Gastroesophageal sphincter (tissue), 4 donors: ENCODE measurements at regions not wholly inside any gene's neighbourhood (a gene's known extent, or its start where the extent isn't known, plus 50 kb on each side); places are given as distances from the start of the nearest gene placed in this dataset.

Experiments
- ATAC-seq: fragments of 150-250 bp; one replicate; pipeline ENCODE4 v1.9.1; 2016; ENCODE audit warnings: mild to moderate bottlenecking, moderate library complexity
- H3K27ac ChIP-seq, 4 donors: fragments of 200-600 bp; sonication (generic) in 3 of 4; 1 replicate in 3 of 4; 2 replicates in 1 of 4; pipeline ENCODE4 v1.5.1; 2016 to 2019
- H3K27me3 ChIP-seq: fragments of 200-600 bp; sonication (generic); one replicate; pipeline ENCODE4 v1.5.1; 2019
- H3K36me3 ChIP-seq, 2 donors: fragments of 200-600 bp; sonication (generic); one replicate each; pipeline ENCODE4 v1.5.1; 2019; ENCODE audit warnings: control low read depth in 1 of 2
- H3K4me1 ChIP-seq, 3 donors: fragments of 200-600 bp; sonication (generic); 1 replicate in 2 of 3; 2 replicates in 1 of 3; pipeline ENCODE4 v1.5.1; 2016 to 2019; ENCODE audit warnings: control low read depth in 2 of 3
- H3K4me3 ChIP-seq, 2 donors: fragments of 200-600 bp; sonication (generic); one replicate each; pipeline ENCODE4 v1.5.1; 2019; ENCODE audit warnings: mild to moderate bottlenecking in 1 of 2, moderate library complexity in 1 of 2
- H3K9me3 ChIP-seq, 3 donors: fragments of 200-600 bp; sonication (generic); one replicate each; pipeline ENCODE4 v1.5.1; 2017 to 2019; ENCODE audit warnings: control low read depth in 2 of 3
- CTCF ChIP-seq, 4 experiments: fragments of 200-600 bp in 2 of 4; fragments of 450-650 bp in 2 of 4; sonication (generic) in 1 of 4; IDR thresholded peaks; one replicate each; pipeline ENCODE4 v1.5.1; 2017 to 2019; ENCODE audit warnings: antibody characterized with exemption in 4 of 4, mild to moderate bottlenecking in 2 of 4, moderate library complexity in 2 of 4
- EP300 ChIP-seq: sonication (generic); formaldehyde crosslinking; IDR thresholded peaks from one replicate; pipeline ENCODE4 v1.6.1; 2017; ENCODE audit warnings: antibody characterized with exemption, mild to moderate bottlenecking
- POLR2A ChIP-seq, 2 donors: fragments of 450-650 bp; IDR thresholded peaks; one replicate each; pipeline ENCODE4 v1.6.1; 2017; ENCODE audit warnings: antibody characterized with exemption in 2 of 2, mild to moderate bottlenecking in 2 of 2, moderate library complexity in 1 of 2
- POLR2AphosphoS5 ChIP-seq: sonication (generic); formaldehyde crosslinking; IDR thresholded peaks from one replicate; pipeline ENCODE4 v1.6.1; 2017; ENCODE audit warnings: antibody characterized with exemption
- WGBS, 2 donors: methylation state at CpG; one replicate each; pipeline ENCODE4 v1.1.5; 2018; ENCODE audit warnings: low coverage in 1 of 2; 5-methylcytosine and 5-hydroxymethylcytosine counted together

GRCh38 chr6:22784601-22785410, 215.4 kb downstream of the HDGFL1 start:
- peaks cover 0 to 13% (median 0%) of the 10 kb centered on the region in 3 donors for H3K9me3 ChIP-seq
- H3K27me3 ChIP-seq, result no peaks in the 10 kb centered on the region
- 46 to 49% methylated on average over 11 to 12 of the region's 12 CpGs for WGBS, 2 donors
- H3K4me1 ChIP-seq, result peaks cover 0 to 15% (median 0%) of the 10 kb centered on the region in 3 donors
- H3K36me3 ChIP-seq, result no peaks in the 10 kb centered on the region
- H3K4me3 ChIP-seq, result no peak overlapping the region
- H3K27ac ChIP-seq, result no peak overlapping the region
- no peak for ATAC-seq
- TF ChIP-seq POLR2AphosphoS5 (no peak), POLR2A (IDR thresholded peaks at IDR 0.05) (no peak), CTCF (IDR thresholded peaks at IDR 0.05) (no peak), EP300 (no peak)

GRCh38 chr6:22788038-22788437, 218.7 kb downstream of the HDGFL1 start:
- H3K36me3 ChIP-seq, result no peaks in the 10 kb centered on the region
- no peak overlapping the region for H3K27ac ChIP-seq
- no peak for ATAC-seq
- H3K4me3 ChIP-seq, result no peak overlapping the region
- no peaks in the 10 kb centered on the region for H3K9me3 ChIP-seq
- peaks cover 0 to 15% (median 0%) of the 10 kb centered on the region in 3 donors for H3K4me1 ChIP-seq
- WGBS, 2 donors, result 85 to 93% methylated on average over 4 to 7 of the region's 7 CpGs
- TF ChIP-seq EP300 (no peak), CTCF (IDR thresholded peaks at IDR 0.05) (no peak), POLR2A (IDR thresholded peaks at IDR 0.05) (no peak), POLR2AphosphoS5 (no peak)
- H3K27me3 ChIP-seq, result no peaks in the 10 kb centered on the region

GRCh38 chr6:22789315-22789714, 219.9 kb downstream of the HDGFL1 start:
- WGBS, 2 donors, result 64 to 74% methylated on average over 2 to 3 of the region's 5 CpGs
- peaks cover 0 to 12% (median 0%) of the 10 kb centered on the region in 3 donors for H3K4me1 ChIP-seq
- H3K27me3 ChIP-seq, result no peaks in the 10 kb centered on the region
- no peak overlapping the region for H3K4me3 ChIP-seq
- H3K36me3 ChIP-seq, result no peaks in the 10 kb centered on the region
- no peak overlapping the region for H3K27ac ChIP-seq
- ATAC-seq, result no peak
- no peak for TF ChIP-seq POLR2AphosphoS5
- TF ChIP-seq CTCF (IDR thresholded peaks at IDR 0.05), result no peak
- no peak for TF ChIP-seq POLR2A (IDR thresholded peaks at IDR 0.05)
- TF ChIP-seq EP300, result no peak
- peaks cover 0 to 6% (median 0%) of the 10 kb centered on the region in 3 donors for H3K9me3 ChIP-seq

GRCh38 chr6:22794844-22795243, 225.5 kb downstream of the HDGFL1 start:
- H3K4me1 ChIP-seq, result no peaks in the 10 kb centered on the region
- no peaks in the 10 kb centered on the region for H3K36me3 ChIP-seq
- no peak overlapping the region for H3K27ac ChIP-seq
- 100% methylated on average over 1 of the region's 1 CpG; no CpG with 5 or more reads in 1 of the 2 donors for WGBS, 2 donors
- ATAC-seq, result no peak
- no peak for TF ChIP-seq POLR2AphosphoS5
- no peak for TF ChIP-seq CTCF (IDR thresholded peaks at IDR 0.05)
- TF ChIP-seq EP300, result no peak
- TF ChIP-seq POLR2A (IDR thresholded peaks at IDR 0.05), result no peak
- H3K9me3 ChIP-seq, result peaks cover 0 to 21% (median 0%) of the 10 kb centered on the region in 3 donors
- H3K27me3 ChIP-seq, result no peaks in the 10 kb centered on the region
- H3K4me3 ChIP-seq, result no peak overlapping the region

- ATAC-seq, result no peak
- Histone ChIP-seq H3K9me3 (peaks cover 0 to 3% (median 0%) of the 10 kb centered on the region in 3 donors), H3K4me3 (no peak overlapping the region), H3K27ac (no peak overlapping the region), H3K4me1 (no peaks in the 10 kb centered on the region), H3K27me3 (no peaks in the 10 kb centered on the region), H3K36me3 (no peaks in the 10 kb centered on the region)
- TF ChIP-seq POLR2A (IDR thresholded peaks at IDR 0.05) (no peak), EP300 (no peak), CTCF (IDR thresholded peaks at IDR 0.05) (no peak), POLR2AphosphoS5 (no peak)
- 72 to 89% methylated on average over 1 of the region's 1 CpG for WGBS, 2 donors
These were observed 231.1 kb downstream of the HDGFL1 start for GRCh38 chr6:22800451-22800850.
